ENCODE measurements at regions not wholly inside any gene's neighbourhood (a gene's known extent, or its start where the extent isn't known, plus 50 kb on each side); places are given as distances from the start of the nearest gene placed in this dataset.
"Not testable (repeated sequence)": the region's sequence is repeated elsewhere in the genome, so short reads cannot be mapped to it uniquely, and the experiment has no call there.

DNA sequence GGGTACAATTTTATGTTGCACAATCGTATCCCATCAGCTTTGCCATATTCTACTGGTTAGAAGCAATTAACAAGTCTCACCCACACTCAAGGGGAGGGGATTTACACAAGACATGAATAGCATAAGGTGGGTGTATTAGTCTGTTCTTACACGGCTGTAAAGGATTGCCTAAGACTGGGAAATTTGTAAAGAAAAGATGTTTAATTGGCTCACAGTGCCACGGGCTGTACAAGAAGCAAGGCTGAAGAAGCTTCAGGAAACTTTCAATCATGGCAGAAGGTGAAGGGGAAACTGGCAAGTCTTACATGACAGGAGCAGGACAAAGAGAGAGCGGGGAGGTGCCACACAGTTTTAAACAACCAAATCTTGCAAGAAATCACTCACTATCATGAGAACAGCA, 231.8 kb upstream of the AMIGO2 start:
- Mint-ChIP-seq H3K9me3 (no peaks in the 10 kb centered on the region), H3K4me1 (peaks cover 36% of the 10 kb centered on the region), H3K27me3 (no peaks in the 10 kb centered on the region), H3K36me3 (ENCODE audit: insufficient read depth) (no peaks in the 10 kb centered on the region), H3K4me3 (no peak overlapping the region), H3K27ac (ENCODE audit: low read depth) (no peak overlapping the region)
- ATAC-seq (replicated peaks; ENCODE audit: extremely low read depth, poor library complexity, severe bottlenecking) (no peak), DNase-seq (ENCODE audit: low spot score in 2 of 2) (no peak)

DNA sequence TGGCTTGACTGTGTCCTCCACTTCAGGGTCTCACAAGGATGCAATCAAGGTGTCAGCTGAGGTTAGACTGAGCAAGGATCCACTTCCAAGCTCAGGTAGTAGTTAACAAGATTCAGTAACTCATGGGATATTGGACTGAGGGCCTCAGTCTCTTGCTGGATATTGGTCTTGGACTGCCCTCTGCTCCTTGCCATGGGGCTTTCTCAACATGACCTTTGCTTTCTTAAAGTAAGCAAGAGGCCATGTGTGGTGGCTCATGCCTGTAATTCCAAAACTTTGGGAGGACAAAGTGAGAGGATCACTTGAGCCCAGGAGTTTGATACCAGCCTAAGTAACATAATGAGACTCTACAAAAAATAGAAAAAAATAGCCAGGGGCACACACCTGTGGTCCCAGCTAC, 231.3 kb upstream of the AMIGO2 start:
- Mint-ChIP-seq H3K4me3 (no peak overlapping the region), H3K4me1 (peaks cover 39% of the 10 kb centered on the region), H3K9me3 (no peaks in the 10 kb centered on the region), H3K27ac (ENCODE audit: low read depth) (no peak overlapping the region), H3K27me3 (no peaks in the 10 kb centered on the region), H3K36me3 (ENCODE audit: insufficient read depth) (no peaks in the 10 kb centered on the region)
- ATAC-seq (replicated peaks; ENCODE audit: extremely low read depth, poor library complexity, severe bottlenecking) (no peak), DNase-seq (ENCODE audit: low spot score in 2 of 2) (no peak)

DNA sequence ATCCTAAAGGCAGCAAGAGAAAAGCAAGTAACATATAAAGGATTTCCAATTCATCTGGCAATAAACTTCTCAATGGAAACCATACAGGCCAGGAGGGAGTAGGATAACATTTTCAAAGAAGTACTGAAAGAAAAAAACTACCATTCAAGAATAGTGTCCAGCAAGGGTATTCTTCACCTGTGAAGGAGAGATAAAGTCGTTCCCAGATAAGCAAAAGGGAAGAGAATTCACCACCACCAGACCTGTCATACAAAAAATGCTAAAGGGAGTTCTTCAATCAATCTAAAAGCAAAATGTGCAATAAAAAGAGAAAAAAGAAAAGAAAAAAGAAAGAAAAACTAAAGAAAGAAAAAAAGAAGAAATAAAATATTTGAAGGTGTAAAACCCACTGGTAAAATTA, 228.9 kb upstream of the AMIGO2 start:
- Mint-ChIP-seq H3K27ac (ENCODE audit: low read depth) (peak overlapping the region; percentile 29), H3K4me3 (no peak overlapping the region), H3K9me3 (no peaks in the 10 kb centered on the region), H3K4me1 (peaks cover 37% of the 10 kb centered on the region), H3K36me3 (ENCODE audit: insufficient read depth) (no peaks in the 10 kb centered on the region), H3K27me3 (no peaks in the 10 kb centered on the region)
- ATAC-seq (replicated peaks; ENCODE audit: extremely low read depth, poor library complexity, severe bottlenecking) (no peak), DNase-seq (ENCODE audit: low spot score in 2 of 2) (no peak)

DNA sequence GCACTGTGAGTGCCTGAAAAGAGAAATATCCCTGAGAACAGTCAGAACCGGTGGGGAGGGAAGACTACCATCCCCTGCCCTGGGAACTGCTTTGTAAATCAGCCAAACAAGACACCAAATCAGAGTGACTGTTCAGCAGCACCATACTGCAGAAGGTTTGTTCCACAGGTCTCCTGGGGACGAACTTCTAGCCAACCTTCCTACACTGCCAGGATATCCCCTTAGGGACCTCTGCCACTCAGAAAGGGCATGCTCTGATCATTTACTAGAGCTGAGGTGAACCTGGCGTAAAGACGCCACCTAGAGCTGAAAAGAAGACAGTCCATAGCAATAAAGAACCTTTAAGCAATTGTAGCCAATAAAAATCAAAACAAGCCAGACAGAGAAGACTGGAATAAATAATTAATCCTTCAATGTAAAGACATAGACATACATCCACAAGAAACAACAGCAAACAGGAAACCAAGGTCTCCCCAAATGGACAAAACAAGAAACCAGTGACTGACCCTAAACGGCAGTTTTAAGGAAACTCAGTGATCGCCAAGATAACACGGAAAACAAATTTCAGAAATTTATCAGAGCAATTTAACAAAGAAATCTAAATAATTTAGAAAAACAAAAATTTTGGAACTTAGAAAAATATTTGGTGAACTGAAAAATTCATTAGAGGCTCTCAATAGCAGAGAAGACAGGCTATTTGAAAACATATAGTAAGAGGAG, 228.1 kb upstream of the AMIGO2 start:
- Mint-ChIP-seq H3K36me3 (ENCODE audit: insufficient read depth) (no peaks in the 10 kb centered on the region), H3K27ac (ENCODE audit: low read depth) (peak overlapping the region; percentile 29)
- ATAC-seq (replicated peaks; ENCODE audit: extremely low read depth, poor library complexity, severe bottlenecking), result peak; percentile 91

DNA sequence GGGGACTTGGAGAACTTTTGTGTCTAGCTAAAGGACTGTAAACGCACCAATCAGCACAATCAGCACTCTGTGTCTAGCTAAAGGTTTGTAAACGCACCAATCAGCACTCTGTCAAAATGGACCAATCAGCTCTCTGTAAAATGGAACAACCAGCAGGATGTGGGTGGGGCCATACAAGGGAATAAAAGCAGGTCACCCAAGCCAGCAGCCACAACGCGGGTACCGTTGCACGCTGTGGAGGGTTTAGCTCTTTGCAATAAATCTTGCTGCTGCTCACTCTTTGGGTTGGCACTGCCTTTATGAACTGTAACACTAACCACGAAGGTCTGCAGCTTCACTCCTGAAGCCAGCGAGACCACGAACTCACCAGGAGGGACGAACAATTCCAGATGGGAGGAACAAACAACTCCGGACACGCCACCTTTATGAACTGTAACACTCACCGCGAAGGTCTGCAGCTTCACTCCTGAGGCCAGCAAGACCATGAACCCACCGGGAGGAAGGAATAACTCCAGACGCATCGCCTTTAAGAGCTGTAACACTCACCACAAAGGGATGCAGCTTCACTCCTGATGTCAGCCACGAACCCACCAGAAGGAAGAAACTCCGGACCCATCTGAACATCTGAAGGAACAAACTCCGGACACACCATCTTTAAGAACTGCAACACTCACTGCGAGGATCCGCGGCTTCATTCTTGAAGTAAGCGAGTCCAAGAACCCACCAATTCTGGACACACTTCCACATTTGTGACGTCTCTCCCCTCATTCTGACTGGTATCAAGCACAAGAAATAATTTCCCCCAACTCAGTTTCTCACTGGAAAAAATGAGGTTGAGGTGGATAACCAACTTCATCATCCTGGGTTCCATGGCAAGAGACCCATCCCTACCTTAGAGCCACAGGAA, 227.3 kb upstream of the AMIGO2 start:
- peak; percentile 37 for ATAC-seq (replicated peaks; ENCODE audit: extremely low read depth, poor library complexity, severe bottlenecking)
- Mint-ChIP-seq H3K27ac (ENCODE audit: low read depth) (peak overlapping the region; percentile 22), H3K4me3 (peak overlapping the region; percentile 74), H3K4me1 (peaks cover 33% of the 10 kb centered on the region)
- not testable (repeated sequence) for H3K9me3 Mint-ChIP-seq; H3K36me3 Mint-ChIP-seq (ENCODE audit: insufficient read depth); H3K27me3 Mint-ChIP-seq; DNase-seq (ENCODE audit: low spot score in 2 of 2)

More for the DNA sequence above, 228.1 kb upstream of the AMIGO2 start:
- DNase-seq (ENCODE audit: low spot score in 2 of 2), result peak in 1 of 2 donors; percentile 38
- peaks cover 32% of the 10 kb centered on the region for H3K4me1 Mint-ChIP-seq
- H3K4me3 Mint-ChIP-seq, result peak overlapping the region; percentile 74
- no peaks in the 10 kb centered on the region for H3K27me3 Mint-ChIP-seq
- H3K9me3 Mint-ChIP-seq, result no peaks in the 10 kb centered on the region

DNA sequence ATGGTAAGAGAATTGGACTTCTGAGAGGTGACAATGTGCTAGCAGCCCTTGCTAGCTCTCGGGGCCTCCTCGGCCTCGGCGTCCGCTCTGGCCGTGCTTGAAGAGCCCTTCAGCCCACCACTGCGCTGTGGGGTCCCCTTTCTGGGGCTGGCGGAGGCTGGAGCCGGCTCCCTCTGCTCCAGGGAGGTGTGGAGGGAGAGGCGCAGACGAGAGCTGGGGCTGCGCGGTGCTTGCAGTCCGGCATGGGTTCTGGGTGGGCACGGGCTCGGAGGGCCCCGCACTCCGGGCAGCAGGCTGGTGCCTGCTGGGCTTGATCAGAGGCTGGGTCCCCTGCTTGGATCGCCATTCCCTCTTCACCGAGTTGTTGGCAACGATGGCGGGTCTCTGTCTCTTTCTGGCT, 226.4 kb upstream of the AMIGO2 start:
- no peaks in the 10 kb centered on the region for H3K27me3 Mint-ChIP-seq
- no peak overlapping the region for H3K4me3 Mint-ChIP-seq
- H3K9me3 Mint-ChIP-seq, result no peaks in the 10 kb centered on the region
- no peak overlapping the region for H3K27ac Mint-ChIP-seq (ENCODE audit: low read depth)
- no peak for ATAC-seq (replicated peaks; ENCODE audit: extremely low read depth, poor library complexity, severe bottlenecking)
- no peak for DNase-seq (ENCODE audit: low spot score in 2 of 2)
- peaks cover 34% of the 10 kb centered on the region for H3K4me1 Mint-ChIP-seq
- no peaks in the 10 kb centered on the region for H3K36me3 Mint-ChIP-seq (ENCODE audit: insufficient read depth)

DNA sequence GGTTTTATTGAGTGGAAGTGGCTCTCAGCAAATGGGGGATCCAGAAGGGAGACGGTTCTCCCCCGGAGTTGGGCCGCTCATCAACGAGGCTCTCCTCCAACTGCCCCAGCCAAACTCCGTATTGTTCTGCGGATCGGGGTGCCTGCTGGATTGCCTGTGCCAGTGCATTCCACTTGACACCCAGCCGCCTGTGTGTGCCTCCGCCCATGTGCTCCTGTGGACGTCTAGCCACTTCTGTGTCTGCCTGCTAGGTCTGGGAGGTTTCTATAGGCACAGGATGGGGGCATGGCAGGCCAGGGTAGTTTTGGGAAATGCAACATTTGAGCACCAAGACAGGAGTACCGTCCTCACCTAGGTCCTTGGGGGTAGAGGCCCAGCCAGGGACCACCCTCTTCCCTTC, 225.7 kb upstream of the AMIGO2 start:
- Mint-ChIP-seq H3K4me3 (no peak overlapping the region), H3K27ac (ENCODE audit: low read depth) (no peak overlapping the region), H3K9me3 (no peaks in the 10 kb centered on the region), H3K4me1 (peaks cover 34% of the 10 kb centered on the region), H3K36me3 (ENCODE audit: insufficient read depth) (no peaks in the 10 kb centered on the region), H3K27me3 (no peaks in the 10 kb centered on the region)
- ATAC-seq (replicated peaks; ENCODE audit: extremely low read depth, poor library complexity, severe bottlenecking) (no peak), DNase-seq (ENCODE audit: low spot score in 2 of 2) (no peak)

DNA sequence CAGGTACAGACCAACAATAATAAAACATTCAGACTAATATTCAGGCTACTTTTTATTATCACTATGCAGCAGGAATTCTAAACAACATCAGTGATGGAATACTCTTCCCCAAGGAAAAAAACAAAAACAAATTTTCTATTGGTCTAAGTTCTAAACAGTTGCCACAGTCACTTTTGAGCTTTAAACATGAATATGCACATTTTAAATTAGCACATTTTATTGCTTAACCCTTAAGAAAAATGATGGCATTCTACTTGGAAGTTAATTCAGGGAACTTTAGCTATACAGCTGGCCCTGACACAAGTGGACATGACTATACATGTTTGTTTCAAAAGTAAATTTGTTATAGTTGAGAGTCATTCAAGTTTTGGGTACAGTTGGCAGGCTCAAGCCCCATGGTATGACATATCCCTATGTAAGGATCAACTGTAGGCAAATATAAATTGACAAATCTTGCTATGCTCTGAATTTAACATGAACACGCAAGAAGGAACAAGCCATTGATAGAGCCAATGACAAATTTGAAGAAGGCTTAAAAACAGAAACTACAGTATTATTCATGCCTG, 224.3 kb upstream of the AMIGO2 start:
- no peak for DNase-seq (ENCODE audit: low spot score in 2 of 2)
- Mint-ChIP-seq H3K27ac (ENCODE audit: low read depth) (no peak overlapping the region), H3K4me3 (no peak overlapping the region), H3K27me3 (no peaks in the 10 kb centered on the region), H3K4me1 (peaks cover 42% of the 10 kb centered on the region), H3K36me3 (ENCODE audit: insufficient read depth) (no peaks in the 10 kb centered on the region), H3K9me3 (no peaks in the 10 kb centered on the region)
- ATAC-seq (replicated peaks; ENCODE audit: extremely low read depth, poor library complexity, severe bottlenecking), result no peak

DNA sequence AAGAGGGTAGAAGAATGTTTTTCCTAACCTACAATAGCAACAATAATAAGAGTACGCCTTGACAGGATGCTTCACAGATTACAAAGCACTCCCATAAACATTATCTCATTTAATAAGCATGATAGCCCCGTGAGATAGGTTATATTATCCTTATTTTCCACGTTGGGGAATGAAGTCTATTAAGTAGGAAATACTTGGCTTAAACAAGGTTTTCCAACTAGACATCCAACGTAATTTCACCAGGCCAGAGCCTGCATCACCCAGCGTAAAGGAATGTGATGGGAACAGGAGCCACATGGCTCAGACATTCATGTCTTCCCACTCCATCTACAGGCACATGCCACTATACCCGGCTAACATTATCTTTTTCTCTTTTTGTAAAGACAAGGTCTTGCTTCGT, 223.4 kb upstream of the AMIGO2 start:
- DNase-seq (ENCODE audit: low spot score in 2 of 2) (no peak), ATAC-seq (replicated peaks; ENCODE audit: extremely low read depth, poor library complexity, severe bottlenecking) (no peak)
- Mint-ChIP-seq H3K4me3 (no peak overlapping the region), H3K4me1 (peaks cover 49% of the 10 kb centered on the region), H3K27ac (ENCODE audit: low read depth) (no peak overlapping the region), H3K9me3 (no peaks in the 10 kb centered on the region), H3K36me3 (ENCODE audit: insufficient read depth) (no peaks in the 10 kb centered on the region), H3K27me3 (no peaks in the 10 kb centered on the region)

DNA sequence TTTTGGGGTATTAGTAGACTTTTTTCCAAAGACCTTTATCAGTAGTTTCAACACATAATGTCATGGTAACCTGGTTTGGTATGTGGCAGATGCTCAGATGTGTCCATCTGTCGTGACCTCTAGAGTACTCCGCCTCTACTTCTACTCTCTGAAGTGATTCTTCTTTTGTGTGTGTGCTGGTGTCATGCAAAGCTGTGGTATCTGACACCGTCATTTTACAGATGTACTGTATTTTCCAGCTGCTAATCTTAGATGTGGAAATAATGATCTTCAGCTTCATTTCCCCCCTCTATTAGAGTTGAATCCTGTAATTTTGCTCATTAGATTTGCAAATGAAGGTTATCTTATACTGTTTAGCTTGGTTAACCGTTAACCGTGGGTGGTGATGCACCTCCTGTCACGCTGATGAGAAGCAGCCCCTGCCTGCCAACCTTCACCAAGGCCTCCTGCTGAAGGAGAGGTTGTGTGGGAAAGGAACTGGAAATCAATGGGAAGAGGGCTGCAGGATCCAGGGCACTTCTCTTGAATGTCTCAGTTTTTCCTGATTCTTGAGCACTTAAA, 222.4 kb upstream of the AMIGO2 start:
- ATAC-seq (replicated peaks; ENCODE audit: extremely low read depth, poor library complexity, severe bottlenecking) (no peak), DNase-seq (ENCODE audit: low spot score in 2 of 2) (no peak)
- Mint-ChIP-seq H3K4me1 (peaks cover 45% of the 10 kb centered on the region), H3K9me3 (no peaks in the 10 kb centered on the region), H3K27me3 (no peaks in the 10 kb centered on the region), H3K4me3 (no peak overlapping the region), H3K27ac (ENCODE audit: low read depth) (no peak overlapping the region), H3K36me3 (ENCODE audit: insufficient read depth) (no peaks in the 10 kb centered on the region)

DNA sequence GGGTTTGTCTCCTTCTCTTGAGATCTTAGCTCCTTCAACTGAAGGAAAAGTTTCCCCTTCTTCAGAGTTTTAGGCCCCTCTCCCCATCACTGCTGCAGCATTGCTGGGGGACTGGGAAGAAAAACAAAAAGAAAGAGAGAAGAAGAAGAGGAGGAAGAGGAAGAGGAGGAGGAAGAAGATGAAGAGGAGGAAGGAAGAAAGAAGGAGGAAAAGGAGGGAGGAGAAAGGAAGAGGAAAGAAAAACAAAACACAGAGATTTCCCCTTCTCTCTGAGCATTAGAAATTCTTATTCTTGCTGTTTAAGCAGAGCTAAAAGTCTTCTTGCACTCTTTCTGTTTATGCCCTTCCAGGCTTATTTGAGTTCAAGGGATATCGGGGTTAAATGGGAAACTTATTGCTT, 219.8 kb upstream of the AMIGO2 start:
- DNase-seq (ENCODE audit: low spot score in 2 of 2), result no peak
- no peaks in the 10 kb centered on the region for H3K9me3 Mint-ChIP-seq
- peaks cover 36% of the 10 kb centered on the region for H3K4me1 Mint-ChIP-seq
- H3K27me3 Mint-ChIP-seq, result no peaks in the 10 kb centered on the region
- H3K27ac Mint-ChIP-seq (ENCODE audit: low read depth), result no peak overlapping the region
- no peak overlapping the region for H3K4me3 Mint-ChIP-seq
- ATAC-seq (replicated peaks; ENCODE audit: extremely low read depth, poor library complexity, severe bottlenecking), result no peak
- H3K36me3 Mint-ChIP-seq (ENCODE audit: insufficient read depth), result no peaks in the 10 kb centered on the region

DNA sequence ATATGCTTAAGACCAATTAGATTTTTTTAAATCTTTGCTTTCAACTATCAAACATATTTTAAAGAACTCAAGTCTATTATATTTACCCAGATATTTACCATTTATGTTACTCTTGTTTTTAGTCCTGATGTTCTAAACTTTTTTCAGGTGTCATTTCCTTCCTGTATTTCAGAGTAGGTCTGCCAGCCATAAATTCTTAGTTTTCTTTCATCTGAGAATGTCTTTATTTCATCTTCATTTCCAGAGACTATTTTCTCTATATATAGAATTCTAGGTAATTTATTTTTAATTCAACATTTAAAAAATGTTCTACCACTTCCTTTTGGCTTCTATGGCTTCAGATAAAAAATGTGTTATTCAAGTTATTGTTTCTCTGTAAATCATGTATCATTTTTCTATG, 218.2 kb upstream of the AMIGO2 start:
- no peaks in the 10 kb centered on the region for H3K27me3 Mint-ChIP-seq
- DNase-seq (ENCODE audit: low spot score in 2 of 2) (no peak), ATAC-seq (replicated peaks; ENCODE audit: extremely low read depth, poor library complexity, severe bottlenecking) (no peak)
- H3K4me3 Mint-ChIP-seq, result peak overlapping the region; percentile 16
- peak overlapping the region; percentile 74 for H3K27ac Mint-ChIP-seq (ENCODE audit: low read depth)
- H3K4me1 Mint-ChIP-seq, result peaks cover 35% of the 10 kb centered on the region
- H3K36me3 Mint-ChIP-seq (ENCODE audit: insufficient read depth), result no peaks in the 10 kb centered on the region
- H3K9me3 Mint-ChIP-seq, result no peaks in the 10 kb centered on the region
